ENCODE measurements at regions not wholly inside any gene's neighbourhood (a gene's known extent, or its start where the extent isn't known, plus 50 kb on each side); places are given as distances from the start of the nearest gene placed in this dataset.

DNA sequence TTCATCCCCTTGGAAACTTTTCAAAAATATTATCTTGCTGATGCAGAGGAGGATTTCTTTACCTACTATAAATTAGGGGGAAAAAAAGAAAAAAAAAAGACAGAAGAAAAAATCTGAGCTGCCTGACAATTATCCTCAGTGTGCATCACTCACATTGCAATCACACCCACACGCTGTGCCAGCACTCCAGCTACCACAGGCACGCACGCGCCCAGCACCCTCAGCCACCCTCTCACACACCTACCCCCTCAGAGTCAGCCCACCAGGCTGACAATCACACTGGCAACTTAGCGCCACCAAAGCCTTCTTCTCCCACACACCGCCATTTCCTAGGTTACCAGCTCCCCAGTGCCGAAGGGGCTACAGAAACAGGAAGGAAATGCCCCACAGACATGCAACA lies 236.1 kb downstream of the KCNA4 start:
- DNase-seq, result no peak

DNA sequence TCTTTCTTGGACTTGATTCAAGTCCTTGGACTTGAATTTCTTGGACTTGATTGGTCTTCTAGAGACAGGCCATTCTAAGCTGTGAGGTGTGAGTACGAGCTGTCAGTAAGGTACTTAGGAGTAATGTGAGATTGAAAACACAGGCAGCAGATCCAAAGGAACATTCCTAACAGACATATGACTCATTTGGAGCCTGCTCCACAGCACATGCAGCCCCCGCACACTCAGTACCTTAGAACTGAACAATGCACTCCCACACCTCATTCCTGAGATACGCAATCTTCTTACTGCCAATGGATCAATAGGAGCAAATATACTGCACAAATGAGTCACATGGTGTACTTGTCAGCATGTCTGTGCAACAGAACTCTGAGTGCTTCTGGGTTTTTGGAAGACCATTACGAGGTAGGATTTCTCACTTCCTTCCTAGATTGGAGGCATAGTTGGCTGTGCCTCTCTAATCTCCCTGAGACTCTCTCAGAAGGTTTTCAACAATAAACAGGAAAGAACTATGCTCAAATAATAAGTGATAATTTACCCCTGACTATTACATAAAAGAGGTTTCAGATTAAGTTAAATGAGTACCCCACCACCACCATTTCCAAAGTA lies 243.1 kb downstream of the KCNA4 start:
- DNase-seq, result no peak

DNA sequence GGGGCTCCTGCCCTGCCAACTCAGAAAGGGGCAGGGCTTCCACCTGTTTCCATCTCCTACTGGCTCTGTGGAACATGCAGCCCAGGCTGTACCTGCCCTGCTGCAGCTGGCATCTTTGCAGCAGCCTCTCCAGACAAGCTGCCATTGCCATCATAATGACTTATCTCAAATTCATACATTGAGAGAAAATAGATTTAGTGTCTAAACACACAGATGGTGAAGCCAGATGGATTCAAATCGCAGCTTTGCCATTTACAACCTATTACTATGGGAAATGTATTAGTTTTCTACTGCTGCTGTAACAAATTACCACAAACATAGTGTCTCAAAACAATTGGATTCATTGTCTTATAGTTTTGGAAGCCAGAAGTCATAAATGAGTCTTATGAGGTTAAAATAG lies 260.0 kb downstream of the KCNA4 start:
- DNase-seq, result no peak

DNA sequence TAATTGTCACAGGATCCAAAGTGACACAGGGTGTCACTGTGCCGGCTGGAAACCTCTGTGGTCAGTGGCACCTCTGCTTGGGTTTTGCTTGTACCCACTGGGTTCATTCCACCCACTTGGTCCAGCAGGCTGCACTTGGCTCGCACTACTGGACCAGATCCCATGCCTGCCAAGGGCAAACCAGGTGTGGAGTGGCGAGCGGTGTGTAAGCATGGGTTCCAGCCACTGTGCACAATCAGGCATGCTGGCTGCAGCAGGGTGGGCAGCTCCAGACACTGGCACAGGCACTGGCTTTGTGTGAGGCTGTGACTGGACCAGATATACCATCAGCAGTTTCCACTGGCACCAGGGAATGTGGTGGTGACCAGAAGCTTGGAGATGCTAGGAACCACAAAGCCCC lies 261.4 kb downstream of the KCNA4 start:
- DNase-seq, result no peak

DNA sequence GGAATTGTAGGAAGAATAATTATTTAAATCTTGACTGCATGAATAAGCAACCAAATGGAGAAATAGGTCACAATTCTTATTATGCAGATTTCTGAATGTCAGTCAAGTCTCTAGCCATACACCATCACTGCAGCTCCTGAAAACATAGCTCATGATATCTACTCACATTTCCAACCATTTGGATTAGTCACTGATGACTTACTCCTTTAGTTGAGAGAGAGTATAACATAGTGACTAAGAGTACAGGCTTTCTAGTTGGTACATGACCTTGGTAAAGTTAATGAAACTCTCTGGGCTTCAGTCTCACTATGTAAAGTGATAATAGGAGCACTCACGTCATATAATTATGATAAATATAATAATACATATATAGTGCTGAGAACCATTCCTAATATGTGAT lies 265.2 kb downstream of the KCNA4 start:
- DNase-seq, result no peak

DNA sequence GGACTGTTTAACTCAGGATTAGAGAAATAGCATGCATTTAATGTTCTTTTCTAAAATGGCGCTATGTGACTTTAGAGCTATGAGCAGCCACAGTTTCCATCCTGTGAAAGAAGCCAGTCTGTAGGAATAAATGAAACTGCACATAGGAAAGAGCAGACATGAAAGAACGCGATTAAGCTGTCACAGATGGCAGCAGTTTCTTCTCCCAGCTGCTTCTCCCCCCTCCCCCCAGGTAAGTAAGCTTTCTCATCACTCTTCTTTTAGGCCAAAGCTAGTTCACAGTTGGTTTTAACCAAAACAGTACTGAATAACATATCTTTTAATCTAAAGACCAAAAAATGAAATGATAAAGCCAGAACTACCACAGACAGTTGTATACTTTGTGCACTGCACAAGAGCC lies 266.4 kb downstream of the KCNA4 start:
- DNase-seq, result no peak

DNA sequence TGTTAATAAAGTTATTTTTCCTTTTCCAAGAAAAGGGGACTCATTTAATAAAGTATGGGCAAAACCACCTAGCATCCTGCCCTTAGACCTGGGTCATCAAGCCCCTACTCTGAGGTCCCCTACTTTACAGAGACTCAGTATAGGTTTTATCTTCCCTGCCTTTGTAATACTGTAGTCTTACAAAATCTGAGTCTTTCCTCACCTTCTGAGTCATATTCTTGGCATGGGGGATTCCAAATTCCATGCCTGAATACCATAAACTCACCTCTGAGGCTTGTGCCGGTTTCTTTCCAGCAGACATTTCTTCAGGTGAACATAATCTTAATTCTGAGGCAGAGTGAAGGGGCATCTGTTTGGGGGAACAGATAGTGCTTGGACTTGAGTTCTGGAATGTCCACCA lies 282.5 kb downstream of the KCNA4 start:
- DNase-seq, result no peak

DNA sequence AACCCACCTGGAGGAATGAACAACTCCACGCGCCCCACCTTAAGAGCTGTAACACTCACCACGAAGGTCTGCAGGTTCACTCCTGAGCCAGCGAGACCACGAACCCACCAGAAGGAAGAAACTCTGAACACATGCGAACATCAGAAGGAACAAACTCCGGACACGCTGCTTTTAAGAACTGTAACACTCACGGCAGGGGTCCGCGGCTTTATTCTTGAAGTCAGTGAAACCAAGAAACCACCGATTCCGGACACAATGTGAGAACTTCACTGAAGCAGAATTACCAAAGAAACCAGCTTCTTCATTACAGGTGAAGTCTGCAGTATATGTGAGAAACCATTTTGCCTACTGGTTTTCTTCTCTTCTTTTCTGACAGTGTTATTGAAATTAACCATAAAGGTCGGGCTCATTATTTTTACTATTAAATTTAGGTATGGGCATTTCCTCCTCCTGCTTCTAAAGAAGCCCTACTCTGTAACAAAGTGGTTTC lies 303.0 kb downstream of the KCNA4 start:
- DNase-seq, result no peak

DNA sequence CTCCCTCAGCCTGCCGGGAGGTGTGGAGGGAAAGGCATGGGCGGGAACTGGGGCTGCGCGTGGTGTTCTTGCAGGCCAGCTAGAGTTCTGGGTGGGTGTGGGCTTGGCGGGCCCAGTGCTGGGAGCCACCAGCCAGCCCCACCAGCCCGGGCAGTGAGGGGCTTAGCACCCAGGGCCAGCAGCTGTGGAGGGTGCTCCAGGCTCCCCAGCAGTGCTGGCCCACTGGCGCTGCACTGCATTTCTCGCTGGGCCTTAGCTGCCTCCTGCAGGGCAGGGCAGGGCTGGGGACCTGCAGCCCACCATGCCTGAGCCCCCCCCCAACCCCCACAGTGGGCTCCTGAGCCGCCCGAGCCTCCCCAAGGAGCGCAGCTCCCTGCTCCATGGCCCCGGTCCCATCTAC lies 304.2 kb downstream of the KCNA4 start:
- no peak for DNase-seq

DNA sequence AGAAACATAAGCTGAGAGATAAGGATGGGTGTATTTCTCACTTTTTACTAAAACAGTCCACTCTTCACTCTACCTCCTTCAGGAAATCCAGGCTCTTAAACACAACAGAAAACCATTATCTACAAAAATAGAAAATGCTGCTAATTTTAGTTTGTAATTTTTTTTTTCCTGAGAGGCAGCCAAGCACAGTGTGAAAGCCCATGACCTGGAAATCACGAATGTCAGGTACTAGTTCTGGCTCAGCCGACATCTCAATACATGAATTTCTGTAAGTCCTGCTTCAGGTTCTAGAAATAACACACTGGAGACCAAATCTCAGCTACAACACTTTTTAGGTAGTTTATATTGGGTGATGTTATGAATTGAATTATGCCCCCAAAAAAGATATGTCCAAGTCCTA lies 308.9 kb downstream of the KCNA4 start:
- DNase-seq, result no peak

DNA sequence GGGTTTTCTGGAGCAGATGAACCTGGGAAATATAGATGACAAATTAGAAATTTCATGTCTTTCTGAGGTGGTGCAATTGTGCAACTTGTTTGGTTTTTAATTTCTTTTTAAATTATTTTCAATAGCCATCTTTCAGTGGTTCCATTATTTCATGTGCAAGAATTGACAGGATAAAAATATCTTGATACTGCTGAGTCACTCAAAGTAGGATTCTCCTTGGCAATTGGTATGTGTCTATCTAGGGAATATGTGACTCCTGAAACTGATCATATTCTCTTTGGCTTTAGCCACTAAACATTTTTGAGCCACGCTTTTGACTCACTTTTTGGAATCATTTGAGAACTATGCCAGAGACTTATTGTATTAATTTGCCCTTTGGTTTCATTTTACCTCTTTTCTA lies 331.5 kb downstream of the KCNA4 start:
- no peak for DNase-seq

DNA sequence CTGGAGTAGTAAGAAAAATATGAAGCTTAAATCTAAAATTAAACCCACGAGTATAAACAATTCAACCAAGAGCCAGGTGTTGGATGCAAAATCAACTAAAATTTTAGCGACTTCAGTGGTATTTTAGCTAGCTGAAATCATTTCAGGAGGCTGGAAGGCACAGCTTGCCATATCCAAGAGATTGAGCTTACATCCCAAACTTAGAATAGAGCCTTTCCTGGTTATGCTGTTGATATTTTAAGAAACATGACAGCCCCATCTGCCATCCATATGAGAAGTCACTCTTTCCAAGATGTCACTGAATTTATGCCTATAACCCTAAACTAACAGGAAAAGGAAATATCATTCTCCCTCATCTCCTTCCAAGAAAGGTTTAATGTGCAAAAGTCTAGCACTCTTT lies 334.0 kb downstream of the KCNA4 start:
- DNase-seq, result no peak

DNA sequence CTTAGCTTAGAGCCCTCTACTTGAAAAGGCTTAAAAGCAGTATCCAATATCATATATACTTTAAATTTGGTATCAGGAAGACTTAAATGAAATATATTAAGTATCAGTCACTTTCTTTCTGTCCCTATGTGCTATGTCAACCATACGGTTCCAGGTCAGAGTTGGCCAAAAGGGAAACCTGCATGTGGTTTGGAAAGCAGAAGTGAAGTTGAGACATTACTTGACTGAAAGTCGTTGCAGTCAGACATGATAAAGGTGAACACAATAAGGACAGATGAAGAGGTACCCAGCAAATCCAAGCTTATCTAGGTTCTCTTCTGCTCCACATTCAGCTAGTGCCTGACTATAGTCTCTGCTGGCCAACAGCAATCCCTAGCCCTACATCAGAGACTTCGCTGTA lies 336.8 kb downstream of the KCNA4 start:
- DNase-seq, result no peak

DNA sequence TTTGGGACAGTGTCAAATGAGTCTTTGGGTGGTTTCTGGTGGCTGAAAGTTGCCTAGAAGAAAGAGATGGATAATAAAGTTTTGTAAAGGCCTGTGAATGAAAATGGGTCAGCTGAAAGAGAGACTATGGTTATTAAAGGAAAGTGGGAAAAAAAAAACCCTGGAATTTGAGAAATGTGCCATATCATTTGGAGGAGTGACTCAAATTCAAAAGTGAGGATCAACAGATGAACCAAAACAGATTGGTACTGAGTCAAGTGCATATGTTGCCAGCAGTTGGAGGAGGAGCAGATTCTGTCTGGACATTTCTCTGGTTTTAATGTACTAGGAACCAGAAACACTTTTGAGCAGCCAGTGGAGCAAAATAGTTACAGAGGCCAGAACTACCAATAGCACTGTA lies 339.8 kb downstream of the KCNA4 start:
- no peak for DNase-seq

DNA sequence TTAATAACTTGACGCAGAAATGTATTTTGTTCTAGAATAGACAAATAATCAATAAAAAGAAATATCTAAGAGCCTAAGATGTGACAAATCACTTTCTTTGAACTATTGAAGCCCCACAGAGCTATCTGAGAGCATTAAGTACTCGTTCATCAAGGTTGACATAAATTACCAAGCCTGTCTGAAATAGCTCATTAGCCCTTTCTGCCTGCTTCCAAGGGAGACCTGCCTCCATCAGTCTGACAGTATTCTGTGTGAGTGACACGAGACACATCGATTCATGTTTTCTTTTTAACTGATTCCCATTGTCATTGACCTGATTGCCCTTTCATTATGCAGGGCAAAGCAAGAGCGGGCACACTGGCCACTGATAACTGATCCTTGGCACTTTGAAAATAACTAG lies 347.5 kb downstream of the KCNA4 start:
- no peak for DNase-seq

DNA sequence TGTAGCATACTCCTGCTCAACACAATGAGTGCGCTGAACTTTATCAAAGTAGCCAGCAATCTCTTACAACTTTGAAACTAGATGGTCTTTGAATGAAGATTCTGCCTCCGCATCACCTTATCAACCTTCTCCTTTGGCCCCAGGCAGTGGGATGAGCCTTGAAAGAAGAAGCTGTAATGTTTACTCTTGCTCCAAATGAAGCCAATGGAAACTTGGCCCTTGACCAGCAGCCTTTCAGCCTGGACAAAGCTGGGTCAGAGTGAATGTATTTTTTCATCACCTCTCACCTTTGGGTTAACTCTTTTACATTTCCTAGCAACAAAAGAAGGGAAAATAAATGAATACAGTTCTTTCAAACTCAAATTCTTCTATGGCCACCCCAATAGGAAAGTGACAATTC lies 359.1 kb downstream of the KCNA4 start:
- DNase-seq, result no peak

DNA sequence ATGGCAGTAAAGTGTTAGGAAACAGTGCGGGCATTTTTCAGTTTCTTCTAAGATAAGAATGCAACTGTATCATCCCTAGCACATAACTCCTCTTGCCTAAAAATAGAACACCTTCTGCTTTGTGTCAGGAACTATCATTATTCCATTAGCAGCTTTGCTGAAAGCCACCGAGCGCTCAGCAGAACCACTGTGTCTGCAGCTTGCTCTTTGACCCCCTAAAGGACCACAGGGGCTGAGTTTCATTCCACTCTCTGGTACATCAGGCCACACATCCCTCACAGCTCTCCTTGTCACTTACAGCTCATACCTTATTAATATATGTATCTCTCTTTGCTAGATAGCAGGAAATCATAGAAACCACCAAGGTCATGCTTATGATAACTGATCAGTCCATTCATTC lies 360.2 kb downstream of the KCNA4 start:
- DNase-seq, result no peak

DNA sequence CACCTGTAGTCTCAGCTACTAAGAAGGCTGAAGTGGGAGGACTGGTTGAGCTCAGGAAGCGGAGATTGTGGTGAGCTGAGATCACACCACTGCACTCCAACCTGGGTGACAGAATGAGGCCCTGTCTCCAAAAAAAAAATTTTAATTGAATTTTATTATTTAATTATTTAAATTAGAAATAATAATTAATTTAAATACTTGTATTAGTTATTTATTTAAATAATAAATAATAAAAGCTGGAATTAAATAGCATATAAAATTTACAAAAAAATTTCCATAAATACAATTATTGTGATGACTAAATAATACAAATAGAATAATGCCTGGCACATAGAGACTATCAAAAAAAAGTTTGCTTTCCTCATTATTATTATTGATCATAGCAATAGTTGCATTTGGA lies 371.5 kb downstream of the KCNA4 start:
- no peak for DNase-seq

DNA sequence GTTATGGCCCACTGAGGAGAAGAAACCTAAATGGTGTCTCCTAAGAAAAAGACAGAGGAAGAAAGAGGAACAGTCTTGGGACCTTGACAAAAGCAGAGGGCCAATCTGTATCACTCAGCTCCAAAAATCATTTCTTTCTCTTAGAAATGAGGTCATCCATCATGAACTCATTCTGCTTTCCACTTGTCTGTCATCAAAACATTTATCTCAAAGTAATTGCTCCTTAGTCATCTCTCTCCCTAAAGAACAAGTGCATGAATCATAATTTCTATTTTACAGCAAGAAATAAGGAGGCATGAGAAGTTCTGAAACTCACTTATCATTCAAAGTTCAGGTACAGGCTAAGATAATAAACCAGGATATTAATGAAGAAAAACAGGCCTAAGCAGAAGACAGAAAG lies 375.6 kb downstream of the KCNA4 start:
- DNase-seq, result no peak

DNA sequence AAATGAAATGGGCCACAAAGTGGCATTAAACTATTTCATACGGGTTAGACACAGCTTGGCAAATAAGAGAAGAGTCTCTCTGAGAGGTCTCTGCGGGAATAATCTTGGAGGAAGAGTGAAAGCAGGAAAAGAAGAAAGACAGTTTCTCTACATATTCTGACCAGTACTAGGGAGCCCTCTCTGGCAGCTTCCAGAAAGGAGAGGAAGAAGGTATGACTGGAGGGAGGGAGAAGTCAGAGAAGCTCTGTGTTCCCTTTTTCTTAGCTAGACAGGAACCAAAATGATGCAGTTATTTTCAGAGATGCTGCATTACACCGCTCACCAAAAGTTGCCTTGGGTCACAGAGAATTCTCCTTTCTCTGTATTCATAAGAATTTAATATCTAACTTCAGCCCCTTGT lies 382.1 kb downstream of the KCNA4 start:
- no peak for DNase-seq

DNA sequence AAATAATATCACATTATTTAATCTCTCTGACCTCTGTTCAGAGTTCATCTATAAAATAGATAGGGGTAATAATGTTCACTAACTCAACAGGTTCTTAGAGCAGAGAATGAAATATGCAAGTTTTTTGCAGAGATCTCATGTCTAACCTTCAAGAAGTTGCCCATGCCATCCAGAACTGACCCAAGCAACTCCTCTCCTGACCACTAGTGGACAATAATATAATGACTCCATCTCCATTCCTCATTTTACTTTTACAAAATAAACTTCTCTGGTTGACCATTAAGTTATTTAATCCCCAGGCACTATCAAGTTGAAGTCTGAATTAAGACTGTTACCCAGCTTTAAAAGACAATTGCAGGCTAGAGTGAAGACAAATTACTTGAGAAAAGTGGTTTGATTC lies 382.6 kb downstream of the KCNA4 start:
- no peak for DNase-seq

DNA sequence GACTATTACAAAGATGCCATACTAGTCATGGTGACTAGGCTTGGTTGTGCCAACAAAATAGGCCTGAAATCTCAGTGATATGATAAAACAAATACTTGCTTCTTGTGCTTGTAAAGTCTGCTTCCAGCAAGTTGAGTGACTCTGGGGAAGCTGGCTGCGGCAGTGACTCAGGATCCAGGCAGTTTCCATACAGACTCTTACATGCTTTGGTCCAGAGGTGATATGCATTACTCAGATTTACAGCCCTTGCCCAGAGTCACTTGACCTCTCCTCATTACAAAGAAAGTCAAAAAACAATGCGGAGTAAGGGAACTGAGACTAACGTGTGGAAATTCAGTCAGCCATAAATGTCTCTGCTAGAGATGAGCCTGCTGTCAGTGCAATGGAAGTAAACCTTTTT lies 387.5 kb downstream of the KCNA4 start:
- DNase-seq, result no peak

DNA sequence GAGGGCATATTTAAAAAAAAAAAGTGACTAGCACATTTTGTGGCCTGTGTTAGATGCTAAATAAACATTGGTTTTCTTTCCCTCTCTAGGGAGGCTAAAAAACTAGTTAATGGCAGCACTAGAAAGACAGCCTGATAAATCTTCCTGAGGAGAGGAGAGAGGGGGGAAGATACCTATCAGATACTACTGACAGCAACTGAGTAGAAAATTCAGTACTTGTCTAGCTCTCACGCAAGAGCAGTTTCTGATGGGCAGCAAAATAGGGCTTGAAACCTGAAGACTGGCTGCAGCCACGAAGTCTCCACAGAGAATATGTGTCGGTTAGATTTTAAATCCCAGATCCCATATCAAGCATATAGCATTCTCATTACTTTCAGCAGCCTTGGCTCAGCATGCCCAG lies 388.2 kb downstream of the KCNA4 start:
- no peak for DNase-seq

DNA sequence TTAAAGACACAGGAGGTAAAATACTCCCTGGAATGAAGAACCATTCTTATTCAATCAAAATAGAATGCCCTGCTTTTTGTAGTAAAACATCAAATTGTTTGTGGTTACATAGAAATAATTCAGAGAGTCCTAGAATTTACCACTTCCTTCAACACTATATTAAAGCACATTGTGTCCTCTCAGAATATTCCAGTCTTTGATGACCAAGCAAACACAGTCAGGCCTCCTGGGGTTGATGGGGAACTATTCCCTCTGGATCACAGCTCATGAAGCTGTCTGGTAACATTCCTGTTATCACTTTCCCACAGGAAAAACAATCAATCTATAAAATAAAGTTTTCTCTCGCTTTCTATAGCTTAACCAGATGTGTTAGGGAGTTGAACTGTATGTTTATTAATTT lies 389.3 kb downstream of the KCNA4 start:
- no peak for DNase-seq

DNA sequence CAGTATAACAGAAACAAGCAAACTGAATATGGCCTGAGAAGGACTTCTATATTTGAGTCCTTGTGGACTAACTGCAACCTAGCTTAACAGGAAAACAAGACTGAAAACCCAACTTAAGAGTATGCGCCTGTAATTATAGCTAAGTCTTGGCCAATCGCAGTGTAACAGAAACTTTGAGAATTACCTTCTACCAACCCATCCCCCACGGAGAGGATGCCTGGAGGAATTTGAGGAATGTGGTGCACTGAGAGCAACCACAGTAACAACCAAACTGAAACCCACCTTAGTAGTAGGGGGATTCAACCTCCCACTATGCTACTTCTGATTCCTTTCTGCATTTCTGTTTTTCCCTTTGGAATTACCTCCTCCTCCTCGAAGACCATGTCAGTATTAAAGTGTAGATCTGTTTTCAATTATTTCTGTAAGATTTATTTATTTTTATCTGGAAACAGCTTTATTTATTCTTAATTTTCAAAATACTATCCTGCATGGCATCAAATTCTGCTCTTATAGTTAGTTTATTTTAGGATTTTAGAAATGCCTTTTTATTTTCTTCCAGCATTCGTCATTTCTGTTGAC lies 393.6 kb downstream of the KCNA4 start:
- no peak for DNase-seq

DNA sequence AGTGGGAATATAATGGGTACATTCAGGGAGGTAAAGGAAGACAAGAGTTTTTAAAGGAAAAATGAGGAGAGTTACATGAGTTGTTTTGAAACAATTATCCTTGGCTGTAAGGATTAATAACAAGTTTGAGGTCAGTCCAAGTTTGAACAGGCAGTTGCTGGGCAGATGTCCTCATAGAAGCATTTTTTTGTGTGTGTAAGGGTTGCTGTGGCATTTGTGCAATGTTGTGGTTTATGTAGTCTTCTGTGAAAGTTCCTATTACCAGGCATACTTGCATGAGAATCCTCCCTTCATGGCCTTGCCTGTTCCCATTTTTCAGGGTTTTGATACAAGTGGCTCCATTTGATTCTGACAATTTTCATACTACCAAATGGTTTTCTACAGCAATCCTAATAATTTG lies 400.2 kb downstream of the KCNA4 start:
- no peak for DNase-seq
